ENCODE measurements at regions not wholly inside any gene's neighbourhood (a gene's known extent, or its start where the extent isn't known, plus 50 kb on each side); places are given as distances from the start of the nearest gene placed in this dataset.

- TF ChIP-seq CTCF (IDR thresholded peaks at IDR 0.05; ENCODE audit: low read depth, low read length, missing input control) (no peak), YY1 (IDR thresholded peaks at IDR 0.05) (no peak), SP1 (IDR thresholded peaks at IDR 0.05) (no peak)
Measured at GRCh38 chr16:59052231-59052630, 318.1 kb upstream of the GOT2 start.

Data from liver (tissue), 3 donors.